ENCODE measurements at regions not wholly inside any gene's neighbourhood (a gene's known extent, or its start where the extent isn't known, plus 50 kb on each side); places are given as distances from the start of the nearest gene placed in this dataset.

DNA sequence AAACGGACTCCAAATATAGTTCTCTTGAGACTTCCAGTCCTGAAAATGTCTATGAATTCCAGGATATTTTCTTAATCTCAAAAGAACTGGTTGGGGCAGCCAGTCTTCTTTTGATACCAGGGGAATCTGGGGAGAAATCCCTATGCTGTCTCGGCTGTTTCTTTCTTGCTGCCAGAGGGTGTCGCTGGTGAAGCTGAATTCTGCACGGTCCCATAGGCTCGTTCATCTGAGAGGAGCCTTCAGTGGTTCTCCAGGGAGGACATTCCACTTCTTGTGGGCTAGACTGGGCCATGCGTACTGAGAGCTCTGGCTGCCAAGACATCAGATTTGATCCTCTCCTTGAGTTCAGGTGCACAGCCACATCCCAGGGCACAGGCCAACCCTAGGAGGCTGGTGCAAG, 155.0 kb upstream of the CLINT1 start:
- ChIA-PET CTCF (ENCODE audit: low intra/inter-chr PET ratio, low total read pairs) (no interaction called here), POLR2A (no interaction called here)
- Histone ChIP-seq H4K20me1 (ENCODE audit: insufficient read depth, low read length) (no peaks in the 10 kb centered on the region), H3K4me3 (replicated peaks in 1 of 3; ENCODE audit: insufficient read depth in 1 of 3, low read depth in 2 of 3, low read length in 3 of 3) (no peak overlapping the region), H3K27me3 (ENCODE audit: control insufficient read depth in 1 of 2, insufficient read depth in 2 of 2, low read length in 2 of 2) (no peaks in the 10 kb centered on the region), H3K27ac (ENCODE audit: extremely low read length, insufficient read depth, low read length) (no peak overlapping the region), H3K79me2 (ENCODE audit: insufficient read depth, low read length) (no peaks in the 10 kb centered on the region), H3K9me3 (ENCODE audit: low read length) (no peaks in the 10 kb centered on the region), H3K4me2 (ENCODE audit: low read depth, low read length) (no peak overlapping the region), H2AFZ (ENCODE audit: low read length) (no peak overlapping the region), H3K4me1 (ENCODE audit: insufficient read depth, low read length) (no peaks in the 10 kb centered on the region; the same call in 1 of the 2 replicates), H3K9ac (ENCODE audit: insufficient read depth, low read depth, low read length) (no peak overlapping the region), H3K36me3 (replicated peaks in 1 of 2; ENCODE audit: control insufficient read depth in 1 of 2, insufficient read depth in 2 of 2, low read length in 2 of 2) (no peaks in the 10 kb centered on the region)
- FAIRE-seq (peak; percentile 8), DNase-seq (ENCODE audit: low spot score) (peak; percentile 7), ATAC-seq (peak; percentile 87)
- no TSS peak for BruUV-seq (replicated peaks)
- in situ Hi-C loops (cut with HindIII; ENCODE audit: extremely low pct_ligation_motif_present, low pct_unique_long_range_greater_than_20kb) (no loop called here), intact Hi-C loops (cut with micrococcal nuclease; ENCODE audit: unreplicated experiment) (no loop called here)
- WGBS (ENCODE audit: low lambda C conversion rate), result 3% methylated on average over 5 of the region's 6 CpGs
- TF ChIP-seq, protein P1, sequence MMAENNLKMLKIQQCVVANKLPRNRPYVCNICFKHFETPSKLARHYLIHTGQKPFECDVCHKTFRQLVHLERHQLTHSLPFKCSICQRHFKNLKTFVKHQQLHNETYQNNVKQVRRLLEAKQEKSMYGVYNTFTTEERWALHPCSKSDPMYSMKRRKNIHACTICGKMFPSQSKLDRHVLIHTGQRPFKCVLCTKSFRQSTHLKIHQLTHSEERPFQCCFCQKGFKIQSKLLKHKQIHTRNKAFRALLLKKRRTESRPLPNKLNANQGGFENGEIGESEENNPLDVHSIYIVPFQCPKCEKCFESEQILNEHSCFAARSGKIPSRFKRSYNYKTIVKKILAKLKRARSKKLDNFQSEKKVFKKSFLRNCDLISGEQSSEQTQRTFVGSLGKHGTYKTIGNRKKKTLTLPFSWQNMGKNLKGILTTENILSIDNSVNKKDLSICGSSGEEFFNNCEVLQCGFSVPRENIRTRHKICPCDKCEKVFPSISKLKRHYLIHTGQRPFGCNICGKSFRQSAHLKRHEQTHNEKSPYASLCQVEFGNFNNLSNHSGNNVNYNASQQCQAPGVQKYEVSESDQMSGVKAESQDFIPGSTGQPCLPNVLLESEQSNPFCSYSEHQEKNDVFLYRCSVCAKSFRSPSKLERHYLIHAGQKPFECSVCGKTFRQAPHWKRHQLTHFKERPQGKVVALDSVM (CRISPR knock-in tag; IDR thresholded peaks at IDR 0.05), result no peak
- TF ChIP-seq, protein P2, sequence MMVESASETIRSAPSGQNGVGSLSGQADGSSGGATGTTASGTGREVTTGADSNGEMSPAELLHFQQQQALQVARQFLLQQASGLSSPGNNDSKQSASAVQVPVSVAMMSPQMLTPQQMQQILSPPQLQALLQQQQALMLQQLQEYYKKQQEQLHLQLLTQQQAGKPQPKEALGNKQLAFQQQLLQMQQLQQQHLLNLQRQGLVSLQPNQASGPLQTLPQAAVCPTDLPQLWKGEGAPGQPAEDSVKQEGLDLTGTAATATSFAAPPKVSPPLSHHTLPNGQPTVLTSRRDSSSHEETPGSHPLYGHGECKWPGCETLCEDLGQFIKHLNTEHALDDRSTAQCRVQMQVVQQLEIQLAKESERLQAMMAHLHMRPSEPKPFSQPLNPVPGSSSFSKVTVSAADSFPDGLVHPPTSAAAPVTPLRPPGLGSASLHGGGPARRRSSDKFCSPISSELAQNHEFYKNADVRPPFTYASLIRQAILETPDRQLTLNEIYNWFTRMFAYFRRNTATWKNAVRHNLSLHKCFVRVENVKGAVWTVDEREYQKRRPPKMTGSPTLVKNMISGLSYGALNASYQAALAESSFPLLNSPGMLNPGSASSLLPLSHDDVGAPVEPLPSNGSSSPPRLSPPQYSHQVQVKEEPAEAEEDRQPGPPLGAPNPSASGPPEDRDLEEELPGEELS (CRISPR knock-in tag; IDR thresholded peaks at IDR 0.05), result no peak
- TF ChIP-seq SMC3 (IDR thresholded peaks at IDR 0.05; ENCODE audit: low read length) (peak; percentile 22; the same call in 1 of the 2 replicates), JUND (CRISPR knock-in tag; IDR thresholded peaks at IDR 0.05) (no peak), LCORL (IDR thresholded peaks at IDR 0.05) (no peak), LCORL (CRISPR knock-in tag; IDR thresholded peaks at IDR 0.05) (no peak), ZNF101 (CRISPR knock-in tag; IDR thresholded peaks at IDR 0.05; ENCODE audit: borderline replicate concordance, low read depth) (no peak), SETDB1 (CRISPR knock-in tag; IDR thresholded peaks at IDR 0.05; ENCODE audit: borderline replicate concordance) (no peak), SKI (IDR thresholded peaks at IDR 0.05; ENCODE audit: partially characterized antibody) (no peak), ZNF264 (CRISPR knock-in tag; IDR thresholded peaks at IDR 0.05) (no peak), ZNF614 (CRISPR knock-in tag; IDR thresholded peaks at IDR 0.05; ENCODE audit: borderline replicate concordance) (no peak), STAG1 (CRISPR knock-in tag; IDR thresholded peaks at IDR 0.05) (peak; percentile 42)
- TF ChIP-seq, protein P3, sequence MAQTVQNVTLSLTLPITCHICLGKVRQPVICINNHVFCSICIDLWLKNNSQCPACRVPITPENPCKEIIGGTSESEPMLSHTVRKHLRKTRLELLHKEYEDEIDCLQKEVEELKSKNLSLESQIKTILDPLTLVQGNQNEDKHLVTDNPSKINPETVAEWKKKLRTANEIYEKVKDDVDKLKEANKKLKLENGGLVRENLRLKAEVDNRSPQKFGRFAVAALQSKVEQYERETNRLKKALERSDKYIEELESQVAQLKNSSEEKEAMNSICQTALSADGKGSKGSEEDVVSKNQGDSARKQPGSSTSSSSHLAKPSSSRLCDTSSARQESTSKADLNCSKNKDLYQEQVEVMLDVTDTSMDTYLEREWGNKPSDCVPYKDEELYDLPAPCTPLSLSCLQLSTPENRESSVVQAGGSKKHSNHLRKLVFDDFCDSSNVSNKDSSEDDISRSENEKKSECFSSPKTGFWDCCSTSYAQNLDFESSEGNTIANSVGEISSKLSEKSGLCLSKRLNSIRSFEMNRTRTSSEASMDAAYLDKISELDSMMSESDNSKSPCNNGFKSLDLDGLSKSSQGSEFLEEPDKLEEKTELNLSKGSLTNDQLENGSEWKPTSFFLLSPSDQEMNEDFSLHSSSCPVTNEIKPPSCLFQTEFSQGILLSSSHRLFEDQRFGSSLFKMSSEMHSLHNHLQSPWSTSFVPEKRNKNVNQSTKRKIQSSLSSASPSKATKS (CRISPR knock-in tag; IDR thresholded peaks at IDR 0.05), result no peak
- TF ChIP-seq, protein P4, sequence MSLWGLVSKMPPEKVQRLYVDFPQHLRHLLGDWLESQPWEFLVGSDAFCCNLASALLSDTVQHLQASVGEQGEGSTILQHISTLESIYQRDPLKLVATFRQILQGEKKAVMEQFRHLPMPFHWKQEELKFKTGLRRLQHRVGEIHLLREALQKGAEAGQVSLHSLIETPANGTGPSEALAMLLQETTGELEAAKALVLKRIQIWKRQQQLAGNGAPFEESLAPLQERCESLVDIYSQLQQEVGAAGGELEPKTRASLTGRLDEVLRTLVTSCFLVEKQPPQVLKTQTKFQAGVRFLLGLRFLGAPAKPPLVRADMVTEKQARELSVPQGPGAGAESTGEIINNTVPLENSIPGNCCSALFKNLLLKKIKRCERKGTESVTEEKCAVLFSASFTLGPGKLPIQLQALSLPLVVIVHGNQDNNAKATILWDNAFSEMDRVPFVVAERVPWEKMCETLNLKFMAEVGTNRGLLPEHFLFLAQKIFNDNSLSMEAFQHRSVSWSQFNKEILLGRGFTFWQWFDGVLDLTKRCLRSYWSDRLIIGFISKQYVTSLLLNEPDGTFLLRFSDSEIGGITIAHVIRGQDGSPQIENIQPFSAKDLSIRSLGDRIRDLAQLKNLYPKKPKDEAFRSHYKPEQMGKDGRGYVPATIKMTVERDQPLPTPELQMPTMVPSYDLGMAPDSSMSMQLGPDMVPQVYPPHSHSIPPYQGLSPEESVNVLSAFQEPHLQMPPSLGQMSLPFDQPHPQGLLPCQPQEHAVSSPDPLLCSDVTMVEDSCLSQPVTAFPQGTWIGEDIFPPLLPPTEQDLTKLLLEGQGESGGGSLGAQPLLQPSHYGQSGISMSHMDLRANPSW (CRISPR knock-in tag; IDR thresholded peaks at IDR 0.05; ENCODE audit: borderline replicate concordance), result no peak
- TF ChIP-seq, protein P5, sequence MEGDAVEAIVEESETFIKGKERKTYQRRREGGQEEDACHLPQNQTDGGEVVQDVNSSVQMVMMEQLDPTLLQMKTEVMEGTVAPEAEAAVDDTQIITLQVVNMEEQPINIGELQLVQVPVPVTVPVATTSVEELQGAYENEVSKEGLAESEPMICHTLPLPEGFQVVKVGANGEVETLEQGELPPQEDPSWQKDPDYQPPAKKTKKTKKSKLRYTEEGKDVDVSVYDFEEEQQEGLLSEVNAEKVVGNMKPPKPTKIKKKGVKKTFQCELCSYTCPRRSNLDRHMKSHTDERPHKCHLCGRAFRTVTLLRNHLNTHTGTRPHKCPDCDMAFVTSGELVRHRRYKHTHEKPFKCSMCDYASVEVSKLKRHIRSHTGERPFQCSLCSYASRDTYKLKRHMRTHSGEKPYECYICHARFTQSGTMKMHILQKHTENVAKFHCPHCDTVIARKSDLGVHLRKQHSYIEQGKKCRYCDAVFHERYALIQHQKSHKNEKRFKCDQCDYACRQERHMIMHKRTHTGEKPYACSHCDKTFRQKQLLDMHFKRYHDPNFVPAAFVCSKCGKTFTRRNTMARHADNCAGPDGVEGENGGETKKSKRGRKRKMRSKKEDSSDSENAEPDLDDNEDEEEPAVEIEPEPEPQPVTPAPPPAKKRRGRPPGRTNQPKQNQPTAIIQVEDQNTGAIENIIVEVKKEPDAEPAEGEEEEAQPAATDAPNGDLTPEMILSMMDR (CRISPR knock-in tag; IDR thresholded peaks at IDR 0.05), result peak; percentile 49
